K562 (cell line): ENCODE measurements at regions not wholly inside any gene's neighbourhood (a gene's known extent, or its start where the extent isn't known, plus 50 kb on each side); places are given as distances from the start of the nearest gene placed in this dataset.

Source experiments
- ERF ChIP-seq: fragments of 450-650 bp; formaldehyde crosslinking; IDR thresholded peaks from 2 replicates; pipeline ENCODE4 v1.4.0; 2020; ENCODE audit warnings: mild to moderate bottlenecking, mixed read lengths
- GTF2A2 ChIP-seq: IDR thresholded peaks from 2 replicates; pipeline ENCODE4 v1.6.1; 2016; ENCODE audit warnings: mild to moderate bottlenecking, missing genetic modification characterization, missing compliant biosample characterization
- HIVEP1 ChIP-seq: fragments of 250-450 bp; sonication (Bioruptor Pico); IDR thresholded peaks from 2 replicates; pipeline ENCODE4 v1.4.0; 2020; ENCODE audit warnings: mild to moderate bottlenecking
- MAZ ChIP-seq, 2 experiments: fragments of 450-650 bp in 1 of 2; sonication (generic) in 1 of 2; formaldehyde crosslinking; IDR thresholded peaks in 1 of 2; conservative IDR thresholded peaks in 1 of 2; 2 replicates each; pipeline versions ENCODE4 v1.4.0 to v1.5.0; 2020; ENCODE audit warnings: mild to moderate bottlenecking in 1 of 2, missing genetic modification reagents in 1 of 2
- MTA3 ChIP-seq: fragments of 450-650 bp; formaldehyde crosslinking; IDR thresholded peaks from 2 replicates; pipeline ENCODE4 v1.6.1; 2017; ENCODE audit warnings: mild to moderate bottlenecking, borderline replicate concordance
- NR2F6 ChIP-seq: fragments of 450-650 bp; formaldehyde crosslinking; IDR thresholded peaks from 2 replicates; pipeline ENCODE4 v1.4.0; 2020; ENCODE audit warnings: mild to moderate bottlenecking
- RFX1 ChIP-seq: fragments of 450-650 bp; IDR thresholded peaks from 2 replicates; pipeline ENCODE4 v1.6.1; 2016; ENCODE audit warnings: mild to moderate bottlenecking, moderate library complexity
- TCF7 ChIP-seq: sonication (generic); IDR thresholded peaks from 2 replicates; pipeline ENCODE4 v1.6.1; 2016; ENCODE audit warnings: antibody characterized with exemption, borderline replicate concordance
- TEAD1 ChIP-seq, 2 experiments: fragments of 450-650 bp in 1 of 2; sonication (generic) in 1 of 2; formaldehyde crosslinking; IDR thresholded peaks; 2 replicates each; pipeline versions ENCODE4 v1.4.0 to v1.8.0; 2020 to 2022; ENCODE audit warnings: mild to moderate bottlenecking in 2 of 2, missing genetic modification reagents in 1 of 2
- ZBTB7A ChIP-seq: IDR thresholded peaks from 2 replicates; pipeline ENCODE4 v1.6.1; 2011; ENCODE audit warnings: low read depth, mild to moderate bottlenecking, low read length, moderate library complexity, borderline replicate concordance; ENCODE audit not compliant: control insufficient read depth
- ZFP1 ChIP-seq: fragments of 450-650 bp; formaldehyde crosslinking; IDR thresholded peaks from 2 replicates; pipeline ENCODE4 v1.4.0; 2020; ENCODE audit warnings: mild to moderate bottlenecking, mixed read lengths
- ZNF197 ChIP-seq: fragments of 200-800 bp; sonication (Bioruptor generic); IDR thresholded peaks from 2 replicates; pipeline ENCODE4 v1.6.1; 2016; ENCODE audit warnings: low read depth, missing genetic modification characterization, missing compliant biosample characterization
- ZNF76 ChIP-seq: fragments of 250-450 bp; sonication (Bioruptor Pico); IDR thresholded peaks from 2 replicates; pipeline ENCODE4 v1.4.0; 2020; ENCODE audit warnings: mild to moderate bottlenecking, moderate library complexity, borderline replicate concordance
- TF ChIP-seq, protein P1 (sequence below): fragments of 200-800 bp; sonication (Bioruptor generic); IDR thresholded peaks from 2 replicates; pipeline ENCODE4 v1.6.1; 2016; ENCODE audit warnings: missing genetic modification characterization, missing compliant biosample characterization
- TF ChIP-seq, protein P2 (sequence below): sonication (generic); formaldehyde crosslinking; IDR thresholded peaks from 2 replicates; pipeline ENCODE4 v1.8.0; 2022; ENCODE audit warnings: missing genetic modification reagents, mild to moderate bottlenecking, borderline replicate concordance
- TF ChIP-seq, protein P3 (sequence below), 3 experiments: fragments of 200-800 bp in 1 of 3; sonication (Bioruptor generic) in 1 of 3; sonication (generic) in 1 of 3; formaldehyde crosslinking in 1 of 3; IDR thresholded peaks; 2 replicates each; pipeline versions ENCODE4 v1.6.1 to v1.8.0; 2016 to 2022; ENCODE audit warnings: mild to moderate bottlenecking in 2 of 3, missing compliant biosample characterization in 2 of 3, missing genetic modification characterization in 2 of 3, missing genetic modification reagents in 1 of 3
- TF ChIP-seq, protein P4 (sequence below): fragments of 250-450 bp; sonication (Bioruptor Pico); IDR thresholded peaks from 2 replicates; pipeline ENCODE4 v1.5.0; 2021; ENCODE audit warnings: mild to moderate bottlenecking, borderline replicate concordance

DNA sequence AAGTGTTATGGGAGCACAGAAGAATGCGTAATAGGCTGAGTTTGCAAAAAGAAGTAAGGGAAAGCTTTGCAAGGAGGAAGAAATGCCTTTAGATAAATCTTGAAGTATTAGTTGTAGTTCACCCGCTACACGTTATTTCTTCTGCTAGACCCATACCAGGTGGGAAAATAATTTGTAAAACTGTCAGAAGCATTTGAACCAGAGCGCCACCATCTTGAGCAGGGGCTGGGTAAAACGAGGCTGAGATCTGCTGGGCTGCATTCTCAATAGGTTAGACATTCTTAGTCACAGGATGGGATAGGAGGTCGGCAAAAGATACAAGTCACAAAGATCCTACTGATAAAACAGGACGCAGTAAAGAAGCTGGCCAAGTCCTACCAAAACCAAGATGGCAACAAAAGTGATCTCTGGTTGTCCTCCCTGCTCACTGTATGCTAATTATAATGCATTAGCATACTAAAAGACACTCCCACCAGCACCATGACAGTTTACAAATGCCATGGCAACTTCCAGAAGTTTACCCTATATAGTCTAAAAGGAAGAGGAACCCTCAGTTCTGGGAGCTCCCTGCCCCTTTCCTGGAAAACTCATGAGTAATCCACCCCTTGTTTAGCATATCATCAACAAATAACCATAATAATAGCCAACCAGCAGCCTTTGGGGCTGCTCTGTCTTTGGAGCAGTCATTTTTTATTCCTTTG, 50.0 kb upstream of the ZNF280D start (continued):
- TF ChIP-seq, protein P1, sequence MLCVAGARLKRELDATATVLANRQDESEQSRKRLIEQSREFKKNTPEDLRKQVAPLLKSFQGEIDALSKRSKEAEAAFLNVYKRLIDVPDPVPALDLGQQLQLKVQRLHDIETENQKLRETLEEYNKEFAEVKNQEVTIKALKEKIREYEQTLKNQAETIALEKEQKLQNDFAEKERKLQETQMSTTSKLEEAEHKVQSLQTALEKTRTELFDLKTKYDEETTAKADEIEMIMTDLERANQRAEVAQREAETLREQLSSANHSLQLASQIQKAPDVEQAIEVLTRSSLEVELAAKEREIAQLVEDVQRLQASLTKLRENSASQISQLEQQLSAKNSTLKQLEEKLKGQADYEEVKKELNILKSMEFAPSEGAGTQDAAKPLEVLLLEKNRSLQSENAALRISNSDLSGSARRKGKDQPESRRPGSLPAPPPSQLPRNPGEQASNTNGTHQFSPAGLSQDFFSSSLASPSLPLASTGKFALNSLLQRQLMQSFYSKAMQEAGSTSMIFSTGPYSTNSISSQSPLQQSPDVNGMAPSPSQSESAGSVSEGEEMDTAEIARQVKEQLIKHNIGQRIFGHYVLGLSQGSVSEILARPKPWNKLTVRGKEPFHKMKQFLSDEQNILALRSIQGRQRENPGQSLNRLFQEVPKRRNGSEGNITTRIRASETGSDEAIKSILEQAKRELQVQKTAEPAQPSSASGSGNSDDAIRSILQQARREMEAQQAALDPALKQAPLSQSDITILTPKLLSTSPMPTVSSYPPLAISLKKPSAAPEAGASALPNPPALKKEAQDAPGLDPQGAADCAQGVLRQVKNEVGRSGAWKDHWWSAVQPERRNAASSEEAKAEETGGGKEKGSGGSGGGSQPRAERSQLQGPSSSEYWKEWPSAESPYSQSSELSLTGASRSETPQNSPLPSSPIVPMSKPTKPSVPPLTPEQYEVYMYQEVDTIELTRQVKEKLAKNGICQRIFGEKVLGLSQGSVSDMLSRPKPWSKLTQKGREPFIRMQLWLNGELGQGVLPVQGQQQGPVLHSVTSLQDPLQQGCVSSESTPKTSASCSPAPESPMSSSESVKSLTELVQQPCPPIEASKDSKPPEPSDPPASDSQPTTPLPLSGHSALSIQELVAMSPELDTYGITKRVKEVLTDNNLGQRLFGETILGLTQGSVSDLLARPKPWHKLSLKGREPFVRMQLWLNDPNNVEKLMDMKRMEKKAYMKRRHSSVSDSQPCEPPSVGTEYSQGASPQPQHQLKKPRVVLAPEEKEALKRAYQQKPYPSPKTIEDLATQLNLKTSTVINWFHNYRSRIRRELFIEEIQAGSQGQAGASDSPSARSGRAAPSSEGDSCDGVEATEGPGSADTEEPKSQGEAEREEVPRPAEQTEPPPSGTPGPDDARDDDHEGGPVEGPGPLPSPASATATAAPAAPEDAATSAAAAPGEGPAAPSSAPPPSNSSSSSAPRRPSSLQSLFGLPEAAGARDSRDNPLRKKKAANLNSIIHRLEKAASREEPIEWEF (CRISPR knock-in tag) = peak; percentile 89
- TF ChIP-seq ZFP1 (CRISPR knock-in tag) (peak; percentile 75), TEAD1 (CRISPR knock-in tag; IDR thresholded peaks at IDR 0.05) (peak in 1 of 2 experiments; percentile 94; a peak in 2 of 4 replicates), HIVEP1 (CRISPR knock-in tag) (peak; percentile 82; the same call in 1 of the 2 replicates), NR2F6 (CRISPR knock-in tag) (0 out of 2 replicates have a peak, but pooled peaks have one; percentile 30), ZNF76 (peak; percentile 55; the same call in 1 of the 2 replicates), ZNF197 (CRISPR knock-in tag) (peak; percentile 96), ERF (peak; percentile 99), TCF7 (no peak), MAZ (CRISPR knock-in tag; conservative IDR thresholded peaks at IDR 0.05 in 1 of 2, IDR thresholded peaks at IDR 0.05 in 1 of 2) (peak in 1 of 2 experiments; percentile 96; a peak in 2 of 4 replicates), GTF2A2 (tag) (peak; percentile 88), RFX1 (peak; percentile 90), MTA3 (no peak), ZBTB7A (no peak)
- TF ChIP-seq, protein P2, sequence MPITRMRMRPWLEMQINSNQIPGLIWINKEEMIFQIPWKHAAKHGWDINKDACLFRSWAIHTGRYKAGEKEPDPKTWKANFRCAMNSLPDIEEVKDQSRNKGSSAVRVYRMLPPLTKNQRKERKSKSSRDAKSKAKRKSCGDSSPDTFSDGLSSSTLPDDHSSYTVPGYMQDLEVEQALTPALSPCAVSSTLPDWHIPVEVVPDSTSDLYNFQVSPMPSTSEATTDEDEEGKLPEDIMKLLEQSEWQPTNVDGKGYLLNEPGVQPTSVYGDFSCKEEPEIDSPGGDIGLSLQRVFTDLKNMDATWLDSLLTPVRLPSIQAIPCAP (CRISPR knock-in tag) = no peak
- TF ChIP-seq, protein P3, sequence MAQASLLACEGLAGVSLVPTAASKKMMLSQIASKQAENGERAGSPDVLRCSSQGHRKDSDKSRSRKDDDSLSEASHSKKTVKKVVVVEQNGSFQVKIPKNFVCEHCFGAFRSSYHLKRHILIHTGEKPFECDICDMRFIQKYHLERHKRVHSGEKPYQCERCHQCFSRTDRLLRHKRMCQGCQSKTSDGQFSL (CRISPR knock-in tag; IDR thresholded peaks at IDR 0.05) = no peak
- TF ChIP-seq, protein P3 (tag; IDR thresholded peaks at IDR 0.05) = peak in 1 of 2 experiments; percentile 94; a peak in 2 of 4 replicates
- TF ChIP-seq, protein P4, sequence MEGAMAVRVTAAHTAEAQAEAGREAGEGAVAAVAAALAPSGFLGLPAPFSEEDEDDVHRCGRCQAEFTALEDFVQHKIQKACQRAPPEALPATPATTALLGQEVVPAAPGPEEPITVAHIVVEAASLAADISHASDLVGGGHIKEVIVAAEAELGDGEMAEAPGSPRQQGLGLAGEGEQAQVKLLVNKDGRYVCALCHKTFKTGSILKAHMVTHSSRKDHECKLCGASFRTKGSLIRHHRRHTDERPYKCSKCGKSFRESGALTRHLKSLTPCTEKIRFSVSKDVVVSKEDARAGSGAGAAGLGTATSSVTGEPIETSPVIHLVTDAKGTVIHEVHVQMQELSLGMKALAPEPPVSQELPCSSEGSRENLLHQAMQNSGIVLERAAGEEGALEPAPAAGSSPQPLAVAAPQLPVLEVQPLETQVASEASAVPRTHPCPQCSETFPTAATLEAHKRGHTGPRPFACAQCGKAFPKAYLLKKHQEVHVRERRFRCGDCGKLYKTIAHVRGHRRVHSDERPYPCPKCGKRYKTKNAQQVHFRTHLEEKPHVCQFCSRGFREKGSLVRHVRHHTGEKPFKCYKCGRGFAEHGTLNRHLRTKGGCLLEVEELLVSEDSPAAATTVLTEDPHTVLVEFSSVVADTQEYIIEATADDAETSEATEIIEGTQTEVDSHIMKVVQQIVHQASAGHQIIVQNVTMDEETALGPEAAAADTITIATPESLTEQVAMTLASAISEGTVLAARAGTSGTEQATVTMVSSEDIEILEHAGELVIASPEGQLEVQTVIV (CRISPR knock-in tag) = no peak
